Naive thymus-derived CD8-positive, alpha-beta T cell (primary cell): ENCODE measurements at regions not wholly inside any gene's neighbourhood (a gene's known extent, or its start where the extent isn't known, plus 50 kb on each side); places are given as distances from the start of the nearest gene placed in this dataset.

Source experiments
- ATAC-seq, 2 donors: fragments of 150-1000 bp; cut with Tn5 transposase in 1 of 2; sonication (Bioruptor Pico), chemical (Tn5 transposase) in 1 of 2; 1 replicate in 1 of 2; 2 replicates in 1 of 2; pipeline ENCODE4 v1.10.0; 2021; ENCODE audit warnings: mild to moderate bottlenecking in 2 of 2, moderate library complexity in 2 of 2
- POLR2A ChIA-PET: fragments of 350-600 bp; sonication (Branson Sonifier 250); formaldehyde crosslinking; loops from one replicate; lab custom pipeline; 2021; ENCODE audit warnings: antibody characterized with exemption; lab: Charles Lee
- DNase-seq, 10 donors: peaks; one replicate each; pipeline versions ENCODE4 v3.0.0 to v3.0.0-alpha.2; 2020 to 2022
- H3K27ac Mint-ChIP-seq, 10 donors: one replicate each; pipeline ENCODE4 v1.8.0; 2020 to 2022; ENCODE audit warnings: mild to moderate bottlenecking in 10 of 10, mixed read lengths in 10 of 10, moderate library complexity in 4 of 10, inconsistent platforms in 1 of 10
- H3K27me3 Mint-ChIP-seq, 5 donors: one replicate each; pipeline ENCODE4 v1.8.0; 2021 to 2022; ENCODE audit warnings: mixed read lengths in 5 of 5
- H3K36me3 Mint-ChIP-seq, 3 donors: one replicate each; pipeline ENCODE4 v1.8.0; 2020 to 2022; ENCODE audit warnings: mixed read lengths in 3 of 3, mild to moderate bottlenecking in 2 of 3, inconsistent platforms in 1 of 3
- H3K4me1 Mint-ChIP-seq, 4 donors: one replicate each; pipeline ENCODE4 v1.8.0; 2021 to 2022; ENCODE audit warnings: mixed read lengths in 4 of 4
- H3K4me3 Mint-ChIP-seq, 10 donors: one replicate each; pipeline ENCODE4 v1.8.0; 2020 to 2022; ENCODE audit warnings: mild to moderate bottlenecking in 10 of 10, mixed read lengths in 10 of 10, moderate library complexity in 6 of 10, inconsistent platforms in 1 of 10
- H3K9me3 Mint-ChIP-seq, 9 donors: one replicate each; pipeline ENCODE4 v1.8.0; 2020 to 2022; ENCODE audit warnings: mixed read lengths in 9 of 9, mild to moderate bottlenecking in 3 of 9, inconsistent platforms in 1 of 9, moderate library complexity in 1 of 9

GRCh38 chrX:117215683-117216082, 752.9 kb upstream of the CT83 start:
- POLR2A ChIA-PET = no interaction called here
- no peaks in the 10 kb centered on the region for H3K27me3 Mint-ChIP-seq
- no peak overlapping the region for H3K4me3 Mint-ChIP-seq
- H3K4me1 Mint-ChIP-seq = no peaks in the 10 kb centered on the region
- peaks cover 0 to 12% (median 3%) of the 10 kb centered on the region in 9 donors for H3K9me3 Mint-ChIP-seq
- H3K36me3 Mint-ChIP-seq = peaks cover 0 to 4% (median 0%) of the 10 kb centered on the region in 3 donors
- DNase-seq (no peak), ATAC-seq (no peak)
- H3K27ac Mint-ChIP-seq = no peak overlapping the region

GRCh38 chrX:117196481-117196880, 733.7 kb upstream of the CT83 start:
- ATAC-seq (no peak), DNase-seq (no peak)
- H3K9me3 Mint-ChIP-seq = peaks cover 0 to 8% (median 0%) of the 10 kb centered on the region in 9 donors
- no peaks in the 10 kb centered on the region for H3K27me3 Mint-ChIP-seq
- no peaks in the 10 kb centered on the region for H3K4me1 Mint-ChIP-seq
- no peaks in the 10 kb centered on the region for H3K36me3 Mint-ChIP-seq
- POLR2A ChIA-PET = no interaction called here
- H3K4me3 Mint-ChIP-seq = no peak overlapping the region
- H3K27ac Mint-ChIP-seq = peak overlapping the region in 1 of 10 donors; percentile 56

- Mint-ChIP-seq H3K4me3 (no peak overlapping the region), H3K4me1 (no peaks in the 10 kb centered on the region), H3K27ac (no peak overlapping the region), H3K27me3 (no peaks in the 10 kb centered on the region), H3K9me3 (peaks cover 0 to 10% (median 4%) of the 10 kb centered on the region in 9 donors), H3K36me3 (no peaks in the 10 kb centered on the region)
- ATAC-seq (no peak), DNase-seq (no peak)
- POLR2A ChIA-PET = no interaction called here
These were observed 684.5 kb upstream of the CT83 start for GRCh38 chrX:117147249-117147648.

GRCh38 chrX:117138070-117138469, 675.3 kb upstream of the CT83 start:
- H3K27ac Mint-ChIP-seq = no peak overlapping the region
- POLR2A ChIA-PET = no interaction called here
- no peak for ATAC-seq
- H3K27me3 Mint-ChIP-seq = no peaks in the 10 kb centered on the region
- no peak overlapping the region for H3K4me3 Mint-ChIP-seq
- H3K4me1 Mint-ChIP-seq = no peaks in the 10 kb centered on the region
- peaks cover 0 to 10% (median 0%) of the 10 kb centered on the region in 9 donors for H3K9me3 Mint-ChIP-seq
- no peaks in the 10 kb centered on the region for H3K36me3 Mint-ChIP-seq
- DNase-seq = no peak

GRCh38 chrX:117134983-117135382, 672.2 kb upstream of the CT83 start:
- ATAC-seq = no peak
- no peak overlapping the region for H3K27ac Mint-ChIP-seq

GRCh38 chrX:117120700-117121099, 657.9 kb upstream of the CT83 start:
- ATAC-seq (no peak), DNase-seq (no peak)
- no peaks in the 10 kb centered on the region for H3K4me1 Mint-ChIP-seq
- no peak overlapping the region for H3K4me3 Mint-ChIP-seq
- no peaks in the 10 kb centered on the region for H3K27me3 Mint-ChIP-seq
- peaks cover 0 to 5% (median 0%) of the 10 kb centered on the region in 3 donors for H3K36me3 Mint-ChIP-seq
- no peak overlapping the region for H3K27ac Mint-ChIP-seq
- POLR2A ChIA-PET = no interaction called here
- peaks cover 0 to 19% (median 8%) of the 10 kb centered on the region in 9 donors for H3K9me3 Mint-ChIP-seq

More at GRCh38 chrX:117134983-117135382, 672.2 kb upstream of the CT83 start:
- H3K27me3 Mint-ChIP-seq = no peaks in the 10 kb centered on the region
- POLR2A ChIA-PET = no interaction called here
- H3K4me1 Mint-ChIP-seq = no peaks in the 10 kb centered on the region
- no peak overlapping the region for H3K4me3 Mint-ChIP-seq
- no peak for DNase-seq
- H3K9me3 Mint-ChIP-seq = peaks cover 0 to 10% (median 0%) of the 10 kb centered on the region in 9 donors
- H3K36me3 Mint-ChIP-seq = no peaks in the 10 kb centered on the region

GRCh38 chrX:117096528-117096927, 633.8 kb upstream of the CT83 start:
- Mint-ChIP-seq H3K4me3 (no peak overlapping the region), H3K4me1 (no peaks in the 10 kb centered on the region), H3K27ac (no peak overlapping the region), H3K27me3 (no peaks in the 10 kb centered on the region), H3K36me3 (no peaks in the 10 kb centered on the region), H3K9me3 (peaks cover 0 to 3% (median 0%) of the 10 kb centered on the region in 9 donors)
- ATAC-seq = no peak
- POLR2A ChIA-PET = no interaction called here
- no peak for DNase-seq

GRCh38 chrX:117095393-117095792, 632.6 kb upstream of the CT83 start:
- no peak overlapping the region for H3K27ac Mint-ChIP-seq
- no peak overlapping the region for H3K4me3 Mint-ChIP-seq
- peaks cover 0 to 6% (median 0%) of the 10 kb centered on the region in 9 donors for H3K9me3 Mint-ChIP-seq
- ATAC-seq = no peak
- no peaks in the 10 kb centered on the region for H3K4me1 Mint-ChIP-seq
- DNase-seq = no peak
- POLR2A ChIA-PET = no interaction called here
- H3K27me3 Mint-ChIP-seq = no peaks in the 10 kb centered on the region
- H3K36me3 Mint-ChIP-seq = no peaks in the 10 kb centered on the region

- H3K9me3 Mint-ChIP-seq = peaks cover 0 to 6% (median 0%) of the 10 kb centered on the region in 9 donors
- POLR2A ChIA-PET = no interaction called here
- no peaks in the 10 kb centered on the region for H3K27me3 Mint-ChIP-seq
- no peak for DNase-seq
- no peaks in the 10 kb centered on the region for H3K36me3 Mint-ChIP-seq
- no peaks in the 10 kb centered on the region for H3K4me1 Mint-ChIP-seq
- H3K4me3 Mint-ChIP-seq = no peak overlapping the region
- no peak for ATAC-seq
- no peak overlapping the region for H3K27ac Mint-ChIP-seq
These were observed 631.4 kb upstream of the CT83 start for GRCh38 chrX:117094149-117094548.

- Mint-ChIP-seq H3K27me3 (no peaks in the 10 kb centered on the region), H3K4me1 (no peaks in the 10 kb centered on the region), H3K36me3 (no peaks in the 10 kb centered on the region), H3K9me3 (peaks cover 0 to 6% (median 0%) of the 10 kb centered on the region in 9 donors), H3K27ac (no peak overlapping the region), H3K4me3 (no peak overlapping the region)
- POLR2A ChIA-PET = no interaction called here
- ATAC-seq = no peak
- no peak for DNase-seq
These were observed 630.5 kb upstream of the CT83 start for GRCh38 chrX:117093319-117093718.

- POLR2A ChIA-PET = no interaction called here
- no peaks in the 10 kb centered on the region for H3K27me3 Mint-ChIP-seq
- ATAC-seq = no peak
- no peaks in the 10 kb centered on the region for H3K4me1 Mint-ChIP-seq
- DNase-seq = no peak
- no peaks in the 10 kb centered on the region for H3K36me3 Mint-ChIP-seq
- no peak overlapping the region for H3K27ac Mint-ChIP-seq
- no peak overlapping the region for H3K4me3 Mint-ChIP-seq
- H3K9me3 Mint-ChIP-seq = peaks cover 0 to 6% (median 0%) of the 10 kb centered on the region in 9 donors
These were observed 629.9 kb upstream of the CT83 start for GRCh38 chrX:117092641-117093040.

- POLR2A ChIA-PET = no interaction called here
- Mint-ChIP-seq H3K27me3 (no peaks in the 10 kb centered on the region), H3K4me3 (no peak overlapping the region), H3K36me3 (no peaks in the 10 kb centered on the region), H3K9me3 (peaks cover 0 to 2% (median 0%) of the 10 kb centered on the region in 9 donors), H3K27ac (no peak overlapping the region), H3K4me1 (no peaks in the 10 kb centered on the region)
- ATAC-seq (no peak), DNase-seq (no peak)
These were observed 600.4 kb upstream of the CT83 start for GRCh38 chrX:117063224-117063623.

GRCh38 chrX:117059848-117060247, 597.1 kb upstream of the CT83 start:
- peaks cover 0 to 3% (median 0%) of the 10 kb centered on the region in 9 donors for H3K9me3 Mint-ChIP-seq
- POLR2A ChIA-PET = no interaction called here
- H3K4me3 Mint-ChIP-seq = no peak overlapping the region
- DNase-seq (no peak), ATAC-seq (no peak)
- no peaks in the 10 kb centered on the region for H3K27me3 Mint-ChIP-seq
- H3K36me3 Mint-ChIP-seq = no peaks in the 10 kb centered on the region
- H3K27ac Mint-ChIP-seq = no peak overlapping the region
- H3K4me1 Mint-ChIP-seq = no peaks in the 10 kb centered on the region

- Mint-ChIP-seq H3K9me3 (peaks cover 0 to 21% (median 14%) of the 10 kb centered on the region in 9 donors), H3K27ac (no peak overlapping the region), H3K36me3 (peaks cover 0 to 8% (median 0%) of the 10 kb centered on the region in 3 donors), H3K27me3 (no peaks in the 10 kb centered on the region), H3K4me3 (no peak overlapping the region), H3K4me1 (no peaks in the 10 kb centered on the region)
- no peak for ATAC-seq
- POLR2A ChIA-PET = no interaction called here
- no peak for DNase-seq
These were observed 590.5 kb upstream of the CT83 start for GRCh38 chrX:117053260-117053659.
